GM12878 (cell line): ENCODE measurements at regions not wholly inside any gene's neighbourhood (a gene's known extent, or its start where the extent isn't known, plus 50 kb on each side); places are given as distances from the start of the nearest gene placed in this dataset.

ENCODE experiments used
- BRCA1 ChIP-seq: IDR thresholded peaks from 2 replicates; pipeline ENCODE4 v1.6.1; 2011; ENCODE audit warnings: low read depth, low read length, improper control_type of control experiment
- CHD4 ChIP-seq: fragments of 200-600 bp; sonication (generic); IDR thresholded peaks from 2 replicates; pipeline ENCODE4 v1.6.1; 2016; ENCODE audit warnings: mild to moderate bottlenecking
- CTCF ChIP-seq, 3 experiments: IDR thresholded peaks in 2 of 3; conservative IDR thresholded peaks in 1 of 3; 2 replicates each; pipeline ENCODE4 v1.5.1; 2011; ENCODE audit warnings: low read depth in 3 of 3, low read length in 3 of 3, mild to moderate bottlenecking in 3 of 3, control low read depth in 2 of 3, moderate library complexity in 2 of 3, inconsistent platforms in 1 of 3, mixed read lengths in 1 of 3; ENCODE audit not compliant: control insufficient read depth in 2 of 3, insufficient read depth in 1 of 3; ENCODE audit errors: extremely low read depth in 1 of 3
- POLR2A ChIP-seq: IDR thresholded peaks from 2 replicates; pipeline ENCODE4 v1.6.1; 2011; ENCODE audit warnings: low read depth, mild to moderate bottlenecking, low read length
- POLR2AphosphoS5 ChIP-seq: IDR thresholded peaks from 2 replicates; pipeline ENCODE4 v1.6.1; 2011; ENCODE audit warnings: mild to moderate bottlenecking, low read length, inconsistent platforms
- PRDM15 ChIP-seq: fragments of 450-650 bp; formaldehyde crosslinking; IDR thresholded peaks from 2 replicates; pipeline ENCODE4 v1.4.0; 2020; ENCODE audit warnings: mild to moderate bottlenecking, moderate library complexity
- RB1 ChIP-seq: fragments of 450-650 bp; formaldehyde crosslinking; IDR thresholded peaks from 2 replicates; pipeline ENCODE4 v1.6.1; 2017; ENCODE audit warnings: mild to moderate bottlenecking, borderline replicate concordance
- SIN3A ChIP-seq: IDR thresholded peaks from 2 replicates; pipeline ENCODE4 v1.6.1; 2012; ENCODE audit warnings: low read depth, low read length, improper control_type of control experiment
- SP1 ChIP-seq: IDR thresholded peaks from one replicate; pipeline ENCODE4 v1.6.1; 2011; ENCODE audit warnings: low read depth, low read length
- ZNF274 ChIP-seq: IDR thresholded peaks from one replicate; pipeline ENCODE4 v1.8.0; 2011; ENCODE audit not compliant: insufficient read length, insufficient read depth

- TF ChIP-seq BRCA1 = no peak
- TF ChIP-seq CTCF (IDR thresholded peaks at IDR 0.05 in 2 of 3, conservative IDR thresholded peaks at IDR 0.05 in 1 of 3; ENCODE audit: control insufficient read depth in 2 of 3, extremely low read depth in 1 of 3, insufficient read depth in 1 of 3, low read depth in 3 of 3, low read length in 3 of 3) = no peak
- TF ChIP-seq RB1 = no peak
- TF ChIP-seq CHD4 = no peak
- TF ChIP-seq PRDM15 (CRISPR knock-in tag) = no peak
- no peak for TF ChIP-seq POLR2AphosphoS5
- no peak for TF ChIP-seq SIN3A
- TF ChIP-seq ZNF274 = no peak
- no peak for TF ChIP-seq POLR2A
- TF ChIP-seq SP1 = no peak
Measured at GRCh38 chr20:20894280-20894679, 181.8 kb upstream of the RALGAPA2 start.
